WERI-Rb-1 (cell line): ENCODE measurements at regions not wholly inside any gene's neighbourhood (a gene's known extent, or its start where the extent isn't known, plus 50 kb on each side); places are given as distances from the start of the nearest gene placed in this dataset.
"Not testable (repeated sequence)": the region's sequence is repeated elsewhere in the genome, so short reads cannot be mapped to it uniquely, and the experiment has no call there.

Experiments
- DNase-seq: peaks from one replicate; pipeline ENCODE4 v3.0.0-alpha.2; 2020
- H3K27ac ChIP-seq: fragments of 250-450 bp; sonication (Bioruptor Pico); 2 replicates; pipeline ENCODE4 v1.5.1; 2020; ENCODE audit warnings: mild to moderate bottlenecking, moderate library complexity
- H3K27me3 ChIP-seq: fragments of 250-450 bp; sonication (Bioruptor Pico); 2 replicates; pipeline ENCODE4 v1.5.1; 2021; ENCODE audit warnings: mild to moderate bottlenecking, low read depth, moderate library complexity; ENCODE audit not compliant: insufficient read depth, severe bottlenecking
- H3K36me3 ChIP-seq: fragments of 250-450 bp; sonication (Bioruptor Pico); 2 replicates; pipeline ENCODE4 v1.5.1; 2020; ENCODE audit warnings: mild to moderate bottlenecking, moderate library complexity
- H3K4me3 ChIP-seq: 2 replicates; pipeline ENCODE4 v1.5.1; 2011; ENCODE audit warnings: low read depth, mild to moderate bottlenecking, control low read depth, low read length
- H3K9me3 ChIP-seq: fragments of 250-450 bp; sonication (Bioruptor Pico); 2 replicates; pipeline ENCODE4 v1.5.1; 2021; ENCODE audit warnings: mild to moderate bottlenecking, moderate library complexity; ENCODE audit not compliant: severe bottlenecking
- TF ChIP-seq, protein P1 (sequence below): IDR thresholded peaks from 2 replicates; pipeline ENCODE4 v1.5.1; 2011; ENCODE audit warnings: low read depth, mild to moderate bottlenecking, control low read depth, inconsistent platforms, low read length

- no peaks in the 10 kb centered on the region for H3K9me3 ChIP-seq
- no peaks in the 10 kb centered on the region for H3K36me3 ChIP-seq
- no peak for DNase-seq
- H3K4me3 ChIP-seq = no peak overlapping the region
- TF ChIP-seq, protein P1, sequence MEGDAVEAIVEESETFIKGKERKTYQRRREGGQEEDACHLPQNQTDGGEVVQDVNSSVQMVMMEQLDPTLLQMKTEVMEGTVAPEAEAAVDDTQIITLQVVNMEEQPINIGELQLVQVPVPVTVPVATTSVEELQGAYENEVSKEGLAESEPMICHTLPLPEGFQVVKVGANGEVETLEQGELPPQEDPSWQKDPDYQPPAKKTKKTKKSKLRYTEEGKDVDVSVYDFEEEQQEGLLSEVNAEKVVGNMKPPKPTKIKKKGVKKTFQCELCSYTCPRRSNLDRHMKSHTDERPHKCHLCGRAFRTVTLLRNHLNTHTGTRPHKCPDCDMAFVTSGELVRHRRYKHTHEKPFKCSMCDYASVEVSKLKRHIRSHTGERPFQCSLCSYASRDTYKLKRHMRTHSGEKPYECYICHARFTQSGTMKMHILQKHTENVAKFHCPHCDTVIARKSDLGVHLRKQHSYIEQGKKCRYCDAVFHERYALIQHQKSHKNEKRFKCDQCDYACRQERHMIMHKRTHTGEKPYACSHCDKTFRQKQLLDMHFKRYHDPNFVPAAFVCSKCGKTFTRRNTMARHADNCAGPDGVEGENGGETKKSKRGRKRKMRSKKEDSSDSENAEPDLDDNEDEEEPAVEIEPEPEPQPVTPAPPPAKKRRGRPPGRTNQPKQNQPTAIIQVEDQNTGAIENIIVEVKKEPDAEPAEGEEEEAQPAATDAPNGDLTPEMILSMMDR = no peak
- no peak overlapping the region for H3K27ac ChIP-seq
- no peaks in the 10 kb centered on the region for H3K27me3 ChIP-seq
These were observed 638.5 kb upstream of the MIS18BP1 start for GRCh38 chr14:45891417-45892080.

DNA sequence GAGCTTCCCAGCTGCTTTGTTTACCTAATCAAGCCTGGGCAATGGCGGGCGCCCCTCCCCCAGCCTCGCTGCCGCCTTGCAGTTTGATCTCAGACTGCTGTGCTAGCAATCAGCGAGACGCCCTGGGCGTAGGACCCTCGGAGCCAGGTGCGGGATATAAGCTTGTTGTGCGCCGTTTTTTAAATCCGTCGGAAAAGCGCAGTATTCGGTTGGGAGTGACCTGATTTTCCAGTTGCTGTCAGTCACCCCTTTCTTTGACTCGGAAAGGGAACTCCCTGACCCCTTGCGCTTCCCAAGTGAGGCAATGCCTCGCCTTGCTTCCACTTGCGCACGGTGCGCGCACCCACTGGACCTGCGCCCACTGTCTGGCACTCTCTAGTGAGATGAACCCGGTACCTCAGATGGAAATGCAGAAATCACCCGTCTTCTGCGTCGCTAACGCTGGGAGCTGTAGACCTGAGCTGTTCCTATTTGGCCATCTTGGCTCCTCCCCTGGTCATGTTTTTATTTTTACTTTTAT is 635.8 kb upstream of the MIS18BP1 start:
- H3K9me3 ChIP-seq, DNase-seq, H3K27me3 ChIP-seq, H3K27ac ChIP-seq, H3K4me3 ChIP-seq, H3K36me3 ChIP-seq: not testable (repeated sequence)

GRCh38 chr14:45877981-45878380 is 625.0 kb upstream of the MIS18BP1 start:
- Histone ChIP-seq H3K27me3 (no peaks in the 10 kb centered on the region), H3K4me3 (no peak overlapping the region), H3K27ac (no peak overlapping the region), H3K9me3 (no peaks in the 10 kb centered on the region), H3K36me3 (no peaks in the 10 kb centered on the region)
- DNase-seq = no peak
- TF ChIP-seq, protein P1 = no peak

GRCh38 chr14:45868863-45869262 is 615.9 kb upstream of the MIS18BP1 start:
- TF ChIP-seq, protein P1 = no peak
- Histone ChIP-seq H3K9me3 (peaks cover 11% of the 10 kb centered on the region), H3K36me3 (no peaks in the 10 kb centered on the region)

DNA sequence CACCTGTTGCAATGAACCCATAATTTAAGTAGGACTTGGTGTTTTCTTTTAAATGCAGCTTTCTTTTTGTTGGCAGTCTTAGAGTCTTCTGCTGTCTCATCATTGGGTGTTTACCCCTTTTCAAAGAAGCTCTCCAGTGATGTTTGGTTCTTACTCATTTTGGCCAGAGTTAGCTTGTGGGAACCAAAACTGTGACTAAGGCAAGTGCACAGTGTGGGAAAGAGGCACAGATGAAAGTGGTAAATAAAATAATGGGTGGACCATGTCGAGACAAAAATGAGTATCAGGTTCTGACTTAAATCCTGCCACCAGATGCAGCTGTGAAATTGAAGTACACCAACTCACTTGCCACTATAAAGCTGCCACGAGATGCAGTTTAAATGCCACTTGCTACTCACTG is 615.4 kb upstream of the MIS18BP1 start:
- H3K4me3 ChIP-seq = no peak overlapping the region

More at GRCh38 chr14:45868863-45869262, 615.9 kb upstream of the MIS18BP1 start:
- Histone ChIP-seq H3K27me3 (no peaks in the 10 kb centered on the region), H3K27ac (no peak overlapping the region), H3K4me3 (no peak overlapping the region)
- DNase-seq = no peak

More for the DNA sequence above, 615.4 kb upstream of the MIS18BP1 start:
- no peak for DNase-seq
- no peak overlapping the region for H3K27ac ChIP-seq
- no peaks in the 10 kb centered on the region for H3K36me3 ChIP-seq
- no peaks in the 10 kb centered on the region for H3K27me3 ChIP-seq
- peaks cover 11% of the 10 kb centered on the region for H3K9me3 ChIP-seq
- TF ChIP-seq, protein P1 = no peak
